ENCODE measurements at regions not wholly inside any gene's neighbourhood (a gene's known extent, or its start where the extent isn't known, plus 50 kb on each side); places are given as distances from the start of the nearest gene placed in this dataset.

DNA sequence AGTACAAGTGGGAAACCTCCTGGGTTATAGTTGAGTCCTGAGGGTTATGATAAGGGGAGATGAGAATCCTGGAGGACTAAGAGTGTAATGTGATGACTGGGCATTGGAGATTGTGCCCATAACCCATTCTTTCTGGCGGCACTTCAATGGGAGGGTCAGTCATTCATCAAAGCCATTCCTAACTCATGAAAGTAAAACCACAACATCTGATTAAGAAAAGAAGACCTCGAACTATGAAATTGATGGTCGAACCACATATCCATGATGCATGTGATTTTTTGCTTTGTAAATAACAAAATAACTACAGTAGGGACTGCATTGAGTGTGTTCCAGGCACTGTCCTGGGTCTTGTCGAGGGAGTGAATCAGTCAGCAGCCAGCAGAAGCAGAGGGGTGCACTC, 215.1 kb downstream of the SHQ1 start:
- TF ChIP-seq, protein P1, sequence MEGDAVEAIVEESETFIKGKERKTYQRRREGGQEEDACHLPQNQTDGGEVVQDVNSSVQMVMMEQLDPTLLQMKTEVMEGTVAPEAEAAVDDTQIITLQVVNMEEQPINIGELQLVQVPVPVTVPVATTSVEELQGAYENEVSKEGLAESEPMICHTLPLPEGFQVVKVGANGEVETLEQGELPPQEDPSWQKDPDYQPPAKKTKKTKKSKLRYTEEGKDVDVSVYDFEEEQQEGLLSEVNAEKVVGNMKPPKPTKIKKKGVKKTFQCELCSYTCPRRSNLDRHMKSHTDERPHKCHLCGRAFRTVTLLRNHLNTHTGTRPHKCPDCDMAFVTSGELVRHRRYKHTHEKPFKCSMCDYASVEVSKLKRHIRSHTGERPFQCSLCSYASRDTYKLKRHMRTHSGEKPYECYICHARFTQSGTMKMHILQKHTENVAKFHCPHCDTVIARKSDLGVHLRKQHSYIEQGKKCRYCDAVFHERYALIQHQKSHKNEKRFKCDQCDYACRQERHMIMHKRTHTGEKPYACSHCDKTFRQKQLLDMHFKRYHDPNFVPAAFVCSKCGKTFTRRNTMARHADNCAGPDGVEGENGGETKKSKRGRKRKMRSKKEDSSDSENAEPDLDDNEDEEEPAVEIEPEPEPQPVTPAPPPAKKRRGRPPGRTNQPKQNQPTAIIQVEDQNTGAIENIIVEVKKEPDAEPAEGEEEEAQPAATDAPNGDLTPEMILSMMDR (IDR thresholded peaks at IDR 0.05; ENCODE audit: extremely low read depth in 1 of 2, insufficient read depth in 1 of 2, low read depth in 1 of 2, low read length in 2 of 2), result no peak
- TF ChIP-seq GATA2 (IDR thresholded peaks at IDR 0.05; ENCODE audit: insufficient read depth, insufficient read length, low read depth, low read length), result no peak
- TF ChIP-seq POLR2A (IDR thresholded peaks at IDR 0.05; ENCODE audit: low read depth, low read length), result no peak
- TF ChIP-seq JUN (IDR thresholded peaks at IDR 0.05; ENCODE audit: borderline replicate concordance, insufficient read depth, insufficient read length, low read depth), result no peak
- TF ChIP-seq POLR2AphosphoS5 (IDR thresholded peaks at IDR 0.05; ENCODE audit: insufficient read depth, low read depth, low read length), result no peak
- no peak for TF ChIP-seq EZH2 (IDR thresholded peaks at IDR 0.05; ENCODE audit: borderline replicate concordance, low read depth, low read length, severe bottlenecking)
- TF ChIP-seq, protein P2, sequence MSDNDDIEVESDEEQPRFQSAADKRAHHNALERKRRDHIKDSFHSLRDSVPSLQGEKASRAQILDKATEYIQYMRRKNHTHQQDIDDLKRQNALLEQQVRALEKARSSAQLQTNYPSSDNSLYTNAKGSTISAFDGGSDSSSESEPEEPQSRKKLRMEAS (IDR thresholded peaks at IDR 0.05; ENCODE audit: insufficient read depth, insufficient read length), result no peak
- TF ChIP-seq MYC (IDR thresholded peaks at IDR 0.05; ENCODE audit: low read depth, low read length), result no peak

All from endothelial cell of umbilical vein (primary cell).